H1 (cell line): ENCODE measurements at regions not wholly inside any gene's neighbourhood (a gene's known extent, or its start where the extent isn't known, plus 50 kb on each side); places are given as distances from the start of the nearest gene placed in this dataset.
"Not testable (repeated sequence)": the region's sequence is repeated elsewhere in the genome, so short reads cannot be mapped to it uniquely, and the experiment has no call there.

ENCODE experiments used
- CTCF ChIA-PET: fragments of 300-600 bp; sonication (Branson Sonifier 250); formaldehyde crosslinking; loops from one replicate; lab custom pipeline; 2021; ENCODE audit not compliant: partially characterized antibody; lab: Charles Lee
- POLR2A ChIA-PET: fragments of 300-600 bp; sonication (Branson Sonifier 250); formaldehyde crosslinking; loops from one replicate; lab custom pipeline; 2021; ENCODE audit warnings: inconsistent platforms; ENCODE audit not compliant: partially characterized antibody; lab: Charles Lee
- DNase-seq, 2 experiments: peaks; one replicate each; pipeline versions ENCODE4 v3.0.0 to v3.0.0-alpha.2; 2010 to 2022; ENCODE audit warnings: low spot score in 2 of 2, low read depth in 1 of 2, mixed read lengths in 1 of 2
- FAIRE-seq: peaks from 2 replicates; lab custom pipeline; 2011; peaks lifted over from hg19 to GRCh38; lab: Jason Lieb, UNC
- H2AFZ ChIP-seq: 2 replicates; pipeline ENCODE4 v1.8.1; 2012; ENCODE audit warnings: low read length, inconsistent platforms
- H2AK5ac ChIP-seq: 2 replicates; pipeline ENCODE4 v1.6.1; 2013; ENCODE audit warnings: low read depth, low read length
- H2BK120ac ChIP-seq: replicated peaks from 2 replicates; pipeline ENCODE3; 2013; ENCODE audit warnings: low read depth, low read length, inconsistent platforms
- H2BK12ac ChIP-seq: 2 replicates; pipeline ENCODE4 v1.6.1; 2013; ENCODE audit warnings: low read depth, low read length
- H2BK15ac ChIP-seq: 2 replicates; pipeline ENCODE4 v1.6.1; 2013; ENCODE audit warnings: low read length
- H2BK20ac ChIP-seq: 2 replicates; pipeline ENCODE4 v1.6.1; 2013; ENCODE audit warnings: low read length
- H2BK5ac ChIP-seq: 2 replicates; pipeline ENCODE4 v1.6.1; 2013; ENCODE audit warnings: low read depth, low read length
- H3K14ac ChIP-seq: 2 replicates; pipeline ENCODE4 v1.6.1; 2013; ENCODE audit warnings: inconsistent platforms; ENCODE audit not compliant: insufficient read length
- H3K18ac ChIP-seq: 2 replicates; pipeline ENCODE4 v1.6.1; 2013; ENCODE audit warnings: low read length; ENCODE audit errors: extremely low read depth
- H3K23ac ChIP-seq: 2 replicates; pipeline ENCODE4 v1.6.1; 2013; ENCODE audit warnings: inconsistent platforms; ENCODE audit not compliant: insufficient read length
- H3K23me2 ChIP-seq: 2 replicates; pipeline ENCODE4 v1.6.1; 2013; ENCODE audit warnings: low read depth, low read length
- H3K27ac ChIP-seq: 2 replicates; pipeline ENCODE4 v1.6.1; 2011; ENCODE audit warnings: low read depth, low read length, inconsistent platforms
- H3K27me3 ChIP-seq, 4 experiments: replicated peaks in 1 of 4; 1 replicate in 1 of 4; 2 replicates in 3 of 4; pipeline versions ENCODE4 v1.6.1 to v1.8.1; 2011 to 2013; ENCODE audit warnings: low read length in 3 of 4, mild to moderate bottlenecking in 3 of 4, inconsistent platforms in 2 of 4, mixed read lengths in 2 of 4, moderate library complexity in 1 of 4; ENCODE audit not compliant: control insufficient read depth in 3 of 4, insufficient read depth in 3 of 4; ENCODE audit errors: extremely low read depth in 1 of 4
- H3K36me3 ChIP-seq, 4 experiments: 2 replicates each; pipeline versions ENCODE4 v1.6.1 to v1.8.1; 2011 to 2013; ENCODE audit warnings: mild to moderate bottlenecking in 4 of 4, low read length in 3 of 4, moderate library complexity in 2 of 4, control low read depth in 1 of 4, inconsistent platforms in 1 of 4; ENCODE audit not compliant: insufficient read depth in 4 of 4, control insufficient read depth in 2 of 4
- H3K4ac ChIP-seq: replicated peaks from 2 replicates; pipeline ENCODE3; 2013; ENCODE audit warnings: low read length, low read depth, mixed read lengths, inconsistent platforms; ENCODE audit not compliant: insufficient read length
- H3K4me1 ChIP-seq, 4 experiments: replicated peaks in 1 of 4; 1 replicate in 1 of 4; 2 replicates in 3 of 4; pipeline versions ENCODE4 v1.6.1 to v1.8.1; 2011 to 2013; ENCODE audit warnings: low read length in 3 of 4, inconsistent platforms in 2 of 4, mixed read lengths in 1 of 4; ENCODE audit not compliant: insufficient read depth in 4 of 4, control insufficient read depth in 3 of 4
- H3K4me2 ChIP-seq, 2 experiments: 2 replicates each; pipeline versions ENCODE4 v1.6.1 to v1.8.1; 2011 to 2013; ENCODE audit warnings: low read depth in 2 of 2, low read length in 2 of 2, control low read depth in 1 of 2, inconsistent platforms in 1 of 2, mild to moderate bottlenecking in 1 of 2; ENCODE audit not compliant: insufficient read depth in 1 of 2
- H3K4me3 ChIP-seq, 4 experiments: fragments of 200-600, 300-600 bp in 1 of 4; sonication (generic), shearing (Covaris generic), sonication (Bioruptor Twin) in 1 of 4; 2 replicates each; pipeline versions ENCODE4 v1.5.1 to v1.8.1; 2011 to 2016; ENCODE audit warnings: low read length in 4 of 4, low read depth in 3 of 4, control low read depth in 2 of 4, inconsistent platforms in 2 of 4, mild to moderate bottlenecking in 2 of 4, mixed read lengths in 1 of 4, moderate library complexity in 1 of 4; ENCODE audit not compliant: insufficient read depth in 2 of 4; ENCODE audit errors: extremely low read depth in 1 of 4
- H3K56ac ChIP-seq: replicated peaks from 2 replicates; pipeline ENCODE3; 2013; ENCODE audit warnings: low read depth, mild to moderate bottlenecking, mixed read lengths, low read length, inconsistent platforms; ENCODE audit not compliant: insufficient read length
- H3K79me1 ChIP-seq: 2 replicates; pipeline ENCODE4 v1.6.1; 2013; ENCODE audit warnings: low read depth, low read length, control low read depth
- H3K79me2 ChIP-seq, 2 experiments: 2 replicates each; pipeline versions ENCODE4 v1.6.1 to v1.8.1; 2012 to 2013; ENCODE audit warnings: low read length in 2 of 2, mild to moderate bottlenecking in 2 of 2, inconsistent platforms in 1 of 2; ENCODE audit not compliant: insufficient read depth in 2 of 2, control insufficient read depth in 1 of 2
- H3K9ac ChIP-seq, 4 experiments: replicated peaks in 1 of 4; 1 replicate in 1 of 4; 2 replicates in 3 of 4; pipeline versions ENCODE4 v1.6.1 to v1.8.1; 2011 to 2013; ENCODE audit warnings: low read depth in 3 of 4, low read length in 3 of 4, control low read depth in 2 of 4, mild to moderate bottlenecking in 2 of 4, moderate library complexity in 2 of 4, inconsistent platforms in 1 of 4; ENCODE audit errors: extremely low read depth in 1 of 4
- H3K9me3 ChIP-seq, 2 experiments: 2 replicates each; pipeline versions ENCODE4 v1.6.1 to v1.8.1; 2012 to 2013; ENCODE audit warnings: mild to moderate bottlenecking in 2 of 2, moderate library complexity in 2 of 2, control low read depth in 1 of 2, inconsistent platforms in 1 of 2, low read depth in 1 of 2, low read length in 1 of 2, mixed read lengths in 1 of 2; ENCODE audit not compliant: insufficient read depth in 2 of 2
- H4K20me1 ChIP-seq, 2 experiments: replicated peaks in 1 of 2; 2 replicates each; pipeline versions ENCODE3 to v1.8.1; 2011 to 2013; ENCODE audit warnings: inconsistent platforms in 2 of 2, low read length in 2 of 2, mild to moderate bottlenecking in 1 of 2; ENCODE audit not compliant: insufficient read depth in 2 of 2, control insufficient read depth in 1 of 2
- H4K5ac ChIP-seq: 2 replicates; pipeline ENCODE4 v1.6.1; 2013; ENCODE audit warnings: low read length, low read depth, mixed read lengths, inconsistent platforms; ENCODE audit not compliant: insufficient read length
- H4K8ac ChIP-seq: 2 replicates; pipeline ENCODE4 v1.8.0; 2013; ENCODE audit warnings: mild to moderate bottlenecking, moderate library complexity, low read length, inconsistent platforms; ENCODE audit not compliant: insufficient read depth; ENCODE audit errors: extremely low read depth
- H4K91ac ChIP-seq: replicated peaks from 2 replicates; pipeline ENCODE3; 2013; ENCODE audit warnings: low read length, mixed read lengths, inconsistent platforms; ENCODE audit not compliant: insufficient read length

GRCh38 chr6:113254194-113254593 is 603.0 kb upstream of the MARCKS start:
- H3K14ac ChIP-seq, H3K4me2 ChIP-seq, H2BK20ac ChIP-seq, H2BK5ac ChIP-seq, H3K23ac ChIP-seq, H3K4me1 ChIP-seq, H4K91ac ChIP-seq, H3K4me3 ChIP-seq, H3K36me3 ChIP-seq, H2AFZ ChIP-seq, H3K27me3 ChIP-seq, H2BK12ac ChIP-seq, H3K9ac ChIP-seq, H3K9me3 ChIP-seq, H4K20me1 ChIP-seq, FAIRE-seq, H3K18ac ChIP-seq, H3K23me2 ChIP-seq, H2BK120ac ChIP-seq, H3K27ac ChIP-seq, H3K4ac ChIP-seq, DNase-seq, H2BK15ac ChIP-seq, H3K79me1 ChIP-seq, H4K5ac ChIP-seq, H3K56ac ChIP-seq, POLR2A ChIA-PET, H4K8ac ChIP-seq, H2AK5ac ChIP-seq, CTCF ChIA-PET, H3K79me2 ChIP-seq: not testable (repeated sequence)
